Right lobe of liver (tissue), 4 donors: ENCODE measurements at regions not wholly inside any gene's neighbourhood (a gene's known extent, or its start where the extent isn't known, plus 50 kb on each side); places are given as distances from the start of the nearest gene placed in this dataset.

Source experiments
- POLR2A ChIP-seq: fragments of 450-650 bp; IDR thresholded peaks from one replicate; pipeline ENCODE4 v1.6.1; 2017; ENCODE audit warnings: antibody characterized with exemption, mild to moderate bottlenecking
- TF ChIP-seq, protein P1 (sequence below), 4 donors: fragments of 200-600 bp in 3 of 4; fragments of 450-650 bp in 1 of 4; IDR thresholded peaks; one replicate each; pipeline versions ENCODE4 v1.5.1 to v1.8.0; 2016 to 2022; ENCODE audit warnings: antibody characterized with exemption in 4 of 4, mild to moderate bottlenecking in 2 of 4
- donor health status: DM: no; HTN: no; CAD: no.
- donor health status: DM: no; HTN: no; CAD: no.
- donor health status: DM: no; HTN: yes; CAD: no.

DNA sequence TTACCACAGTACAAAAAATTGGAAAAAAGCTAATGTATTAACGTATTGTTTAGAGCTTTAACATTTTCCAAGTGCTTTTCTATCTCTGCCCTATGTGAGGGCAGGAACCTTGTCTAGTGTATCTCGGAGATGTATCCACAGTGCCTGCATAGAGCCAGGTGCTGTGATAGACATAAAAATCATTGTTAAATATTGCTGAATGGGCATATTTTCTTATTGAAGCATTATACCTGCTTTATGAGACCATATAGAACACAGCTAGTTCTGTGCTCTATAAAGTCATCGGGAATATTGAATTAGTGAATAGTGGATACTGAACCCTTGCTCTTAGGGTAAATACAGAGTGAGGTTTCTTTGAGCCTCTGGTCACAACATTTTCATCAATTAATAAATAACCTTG is 163.0 kb downstream of the RNF144B start:
- TF ChIP-seq, protein P1, sequence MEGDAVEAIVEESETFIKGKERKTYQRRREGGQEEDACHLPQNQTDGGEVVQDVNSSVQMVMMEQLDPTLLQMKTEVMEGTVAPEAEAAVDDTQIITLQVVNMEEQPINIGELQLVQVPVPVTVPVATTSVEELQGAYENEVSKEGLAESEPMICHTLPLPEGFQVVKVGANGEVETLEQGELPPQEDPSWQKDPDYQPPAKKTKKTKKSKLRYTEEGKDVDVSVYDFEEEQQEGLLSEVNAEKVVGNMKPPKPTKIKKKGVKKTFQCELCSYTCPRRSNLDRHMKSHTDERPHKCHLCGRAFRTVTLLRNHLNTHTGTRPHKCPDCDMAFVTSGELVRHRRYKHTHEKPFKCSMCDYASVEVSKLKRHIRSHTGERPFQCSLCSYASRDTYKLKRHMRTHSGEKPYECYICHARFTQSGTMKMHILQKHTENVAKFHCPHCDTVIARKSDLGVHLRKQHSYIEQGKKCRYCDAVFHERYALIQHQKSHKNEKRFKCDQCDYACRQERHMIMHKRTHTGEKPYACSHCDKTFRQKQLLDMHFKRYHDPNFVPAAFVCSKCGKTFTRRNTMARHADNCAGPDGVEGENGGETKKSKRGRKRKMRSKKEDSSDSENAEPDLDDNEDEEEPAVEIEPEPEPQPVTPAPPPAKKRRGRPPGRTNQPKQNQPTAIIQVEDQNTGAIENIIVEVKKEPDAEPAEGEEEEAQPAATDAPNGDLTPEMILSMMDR (IDR thresholded peaks at IDR 0.05): no peak
- TF ChIP-seq POLR2A: no peak
